Central memory CD8-positive, alpha-beta T cell (primary cell): ENCODE measurements at regions not wholly inside any gene's neighbourhood (a gene's known extent, or its start where the extent isn't known, plus 50 kb on each side); places are given as distances from the start of the nearest gene placed in this dataset.

Experiments
- ATAC-seq: fragments of 150-1000 bp; cut with Tn5 transposase; replicated peaks from 2 replicates; pipeline ENCODE4 v1.10.0; 2022; ENCODE audit warnings: mild to moderate bottlenecking, moderate FRiP score, moderate number of reproducible peaks; ENCODE audit not compliant: poor library complexity, severe bottlenecking; ENCODE audit errors: extremely low read depth
- DNase-seq, 2 donors: peaks; one replicate each; pipeline ENCODE4 v3.0.0; 2021; ENCODE audit warnings: low spot score in 2 of 2
- H3K27ac Mint-ChIP-seq: one replicate; pipeline ENCODE4 v1.8.0; 2022; ENCODE audit warnings: low read depth, mild to moderate bottlenecking, moderate library complexity, mixed read lengths
- H3K27me3 Mint-ChIP-seq: one replicate; pipeline ENCODE4 v1.8.0; 2022; ENCODE audit warnings: mixed read lengths
- H3K36me3 Mint-ChIP-seq: one replicate; pipeline ENCODE4 v1.8.0; 2022; ENCODE audit warnings: mild to moderate bottlenecking, moderate library complexity, mixed read lengths; ENCODE audit not compliant: insufficient read depth
- H3K4me1 Mint-ChIP-seq: one replicate; pipeline ENCODE4 v1.8.0; 2022; ENCODE audit warnings: mixed read lengths
- H3K4me3 Mint-ChIP-seq: one replicate; pipeline ENCODE4 v1.8.0; 2022; ENCODE audit warnings: mild to moderate bottlenecking, moderate library complexity, mixed read lengths
- H3K9me3 Mint-ChIP-seq: one replicate; pipeline ENCODE4 v1.8.0; 2022; ENCODE audit warnings: mixed read lengths

DNA sequence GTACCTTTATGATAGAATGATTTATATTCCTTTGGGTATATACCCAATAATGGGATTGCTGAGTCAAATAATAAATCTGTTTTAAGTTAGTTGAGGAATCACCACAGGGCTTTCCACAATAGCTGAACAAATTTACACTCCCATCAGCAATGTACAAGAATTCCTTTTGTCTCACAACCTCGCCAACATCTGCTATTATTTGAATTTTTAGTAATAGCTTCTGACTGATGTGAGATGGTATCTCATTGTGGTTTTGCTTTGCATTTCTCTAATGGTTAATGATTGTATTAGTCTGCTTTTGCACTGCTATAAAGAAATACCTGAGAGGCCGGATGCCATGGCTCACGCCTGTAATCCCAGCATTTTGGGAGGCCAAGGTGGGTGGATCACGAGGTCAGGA lies 1387.6 kb upstream of the ACVR2A start:
- no peak for ATAC-seq
- Mint-ChIP-seq H3K4me3 (no peak overlapping the region), H3K4me1 (no peaks in the 10 kb centered on the region), H3K27ac (no peak overlapping the region), H3K27me3 (no peaks in the 10 kb centered on the region), H3K9me3 (peaks cover 16% of the 10 kb centered on the region), H3K36me3 (peaks cover 3% of the 10 kb centered on the region)
- DNase-seq = no peak

GRCh38 chr2:146455325-146455724 lies 1389.5 kb upstream of the ACVR2A start:
- Mint-ChIP-seq H3K4me1 (no peaks in the 10 kb centered on the region), H3K4me3 (no peak overlapping the region)

GRCh38 chr2:146451972-146452371 lies 1392.9 kb upstream of the ACVR2A start:
- Mint-ChIP-seq H3K4me3 (no peak overlapping the region), H3K36me3 (no peaks in the 10 kb centered on the region), H3K27me3 (no peaks in the 10 kb centered on the region), H3K4me1 (no peaks in the 10 kb centered on the region), H3K9me3 (peaks cover 13% of the 10 kb centered on the region), H3K27ac (no peak overlapping the region)
- ATAC-seq = no peak
- no peak for DNase-seq

More at GRCh38 chr2:146455325-146455724, 1389.5 kb upstream of the ACVR2A start:
- Mint-ChIP-seq H3K27ac (no peak overlapping the region), H3K36me3 (peaks cover under 1% of the 10 kb centered on the region), H3K27me3 (no peaks in the 10 kb centered on the region), H3K9me3 (peaks cover 5% of the 10 kb centered on the region)
- no peak for ATAC-seq
- DNase-seq = no peak

- H3K27me3 Mint-ChIP-seq = no peaks in the 10 kb centered on the region
These were observed 1394.7 kb upstream of the ACVR2A start for GRCh38 chr2:146450131-146450530.

DNA sequence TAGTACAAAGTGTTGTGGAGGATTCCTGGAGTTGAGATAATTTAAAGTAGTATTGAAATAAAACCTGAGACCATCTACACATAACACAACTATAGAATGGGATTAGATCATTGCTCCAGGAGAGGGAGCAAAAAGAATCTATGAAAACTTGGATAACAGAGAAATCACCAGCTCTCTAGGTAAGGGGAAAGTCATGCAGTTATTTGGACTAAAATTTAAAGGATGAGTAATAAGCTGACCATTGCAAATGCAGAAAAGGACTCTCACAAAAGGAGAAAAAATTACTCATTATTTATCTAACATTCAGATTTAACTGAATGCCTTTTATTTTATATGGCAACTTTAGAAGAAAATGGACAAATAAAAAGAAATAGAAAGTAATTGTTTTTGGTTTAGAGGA lies 1399.8 kb upstream of the ACVR2A start:
- H3K4me3 Mint-ChIP-seq = no peak overlapping the region
- H3K4me1 Mint-ChIP-seq = no peaks in the 10 kb centered on the region
- no peak for ATAC-seq
- H3K9me3 Mint-ChIP-seq = peaks cover 20% of the 10 kb centered on the region
- no peaks in the 10 kb centered on the region for H3K36me3 Mint-ChIP-seq
- H3K27me3 Mint-ChIP-seq = no peaks in the 10 kb centered on the region
- no peak for DNase-seq
- H3K27ac Mint-ChIP-seq = no peak overlapping the region

More at GRCh38 chr2:146450131-146450530, 1394.7 kb upstream of the ACVR2A start:
- H3K36me3 Mint-ChIP-seq = no peaks in the 10 kb centered on the region
- H3K9me3 Mint-ChIP-seq = peaks cover 20% of the 10 kb centered on the region
- no peak overlapping the region for H3K27ac Mint-ChIP-seq
- no peak overlapping the region for H3K4me3 Mint-ChIP-seq
- DNase-seq = no peak
- ATAC-seq = no peak
- no peaks in the 10 kb centered on the region for H3K4me1 Mint-ChIP-seq

DNA sequence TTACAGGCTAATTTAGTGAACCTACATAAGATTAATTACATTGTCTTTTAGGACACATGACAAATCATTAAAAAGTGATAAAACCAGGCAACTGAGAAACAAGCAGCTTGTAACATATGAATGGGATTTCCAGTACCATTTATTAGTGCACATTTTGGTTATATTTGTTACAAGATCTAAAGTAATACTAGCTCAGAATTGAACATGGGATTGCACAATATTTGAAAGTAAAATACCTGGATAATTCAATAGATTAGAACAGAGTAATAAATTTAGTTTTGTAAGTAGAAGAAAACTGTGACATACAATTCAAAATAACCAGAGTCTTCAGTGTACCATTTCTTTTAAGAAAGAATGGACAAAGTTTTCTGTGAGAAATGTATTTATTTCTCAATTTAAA lies 1400.7 kb upstream of the ACVR2A start:
- ATAC-seq = no peak
- Mint-ChIP-seq H3K27me3 (no peaks in the 10 kb centered on the region), H3K9me3 (peaks cover 14% of the 10 kb centered on the region), H3K27ac (no peak overlapping the region), H3K36me3 (no peaks in the 10 kb centered on the region), H3K4me3 (no peak overlapping the region), H3K4me1 (no peaks in the 10 kb centered on the region)
- DNase-seq = no peak

DNA sequence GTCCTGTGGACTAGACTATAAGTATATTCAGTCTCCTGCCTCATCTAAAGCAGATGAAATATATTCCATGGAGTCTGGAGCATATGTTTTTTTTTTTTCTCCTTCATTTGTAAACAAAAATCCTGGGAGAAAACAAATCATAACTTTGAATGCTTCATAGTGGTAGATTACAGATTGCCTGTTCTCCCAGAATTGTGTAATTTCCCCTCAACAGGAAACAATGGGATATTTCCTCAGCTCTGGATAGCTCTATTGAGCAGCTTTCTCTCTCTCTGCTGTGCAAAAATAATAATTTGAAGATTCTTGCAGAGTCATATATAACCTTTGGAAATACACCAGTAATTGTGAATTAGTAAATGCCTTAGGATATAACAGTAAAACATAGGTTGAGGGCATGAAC lies 1406.6 kb upstream of the ACVR2A start:
- H3K4me3 Mint-ChIP-seq = no peak overlapping the region
- ATAC-seq (no peak), DNase-seq (no peak)
- H3K36me3 Mint-ChIP-seq = no peaks in the 10 kb centered on the region
- H3K4me1 Mint-ChIP-seq = no peaks in the 10 kb centered on the region
- H3K27ac Mint-ChIP-seq = no peak overlapping the region
- H3K9me3 Mint-ChIP-seq = peaks cover 17% of the 10 kb centered on the region
- no peaks in the 10 kb centered on the region for H3K27me3 Mint-ChIP-seq

GRCh38 chr2:146437712-146438111 lies 1407.1 kb upstream of the ACVR2A start:
- peaks cover 17% of the 10 kb centered on the region for H3K9me3 Mint-ChIP-seq
- ATAC-seq (no peak), DNase-seq (no peak)
- H3K4me3 Mint-ChIP-seq = no peak overlapping the region
- no peaks in the 10 kb centered on the region for H3K36me3 Mint-ChIP-seq
- no peak overlapping the region for H3K27ac Mint-ChIP-seq
- no peaks in the 10 kb centered on the region for H3K27me3 Mint-ChIP-seq
- H3K4me1 Mint-ChIP-seq = no peaks in the 10 kb centered on the region

DNA sequence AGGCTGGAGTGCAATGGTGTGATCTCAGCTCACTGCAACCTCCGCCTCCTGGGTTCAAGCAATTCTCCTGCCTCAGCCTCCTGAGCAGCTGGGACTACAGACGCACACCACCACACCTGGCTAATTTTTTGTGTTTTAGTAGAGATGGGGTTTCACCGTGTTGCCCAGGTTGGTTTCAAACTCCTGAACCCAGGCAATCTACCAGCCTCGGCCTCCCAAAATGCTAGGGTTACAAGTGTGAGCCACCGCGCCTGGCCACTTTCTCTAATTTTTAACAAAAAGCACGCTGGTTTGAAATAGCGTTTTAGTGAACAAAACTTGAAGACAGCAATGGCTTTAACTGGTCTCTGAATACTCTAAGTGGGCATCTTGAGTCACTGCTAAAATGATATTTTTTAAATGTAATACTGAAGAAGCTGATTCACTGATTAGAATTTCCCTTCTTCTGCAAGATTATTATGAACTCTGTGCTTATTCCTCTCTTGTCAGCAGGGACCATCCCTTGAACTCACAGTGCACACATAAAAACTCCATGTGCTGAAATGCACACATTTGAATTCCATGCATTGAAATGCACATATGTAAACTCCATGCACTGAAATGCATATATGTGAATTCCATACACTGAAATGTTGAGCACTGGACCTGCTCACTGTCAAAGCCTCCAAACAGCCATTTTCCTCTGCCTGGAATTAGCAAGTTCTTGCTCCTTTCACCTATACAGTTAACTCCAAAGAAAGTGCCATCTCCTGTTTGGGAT lies 1411.5 kb upstream of the ACVR2A start:
- DNase-seq (no peak), ATAC-seq (no peak)
- H3K27me3 Mint-ChIP-seq = no peaks in the 10 kb centered on the region
- no peak overlapping the region for H3K4me3 Mint-ChIP-seq
- no peaks in the 10 kb centered on the region for H3K36me3 Mint-ChIP-seq
- no peak overlapping the region for H3K27ac Mint-ChIP-seq
- H3K4me1 Mint-ChIP-seq = no peaks in the 10 kb centered on the region
- H3K9me3 Mint-ChIP-seq = peaks cover 17% of the 10 kb centered on the region

DNA sequence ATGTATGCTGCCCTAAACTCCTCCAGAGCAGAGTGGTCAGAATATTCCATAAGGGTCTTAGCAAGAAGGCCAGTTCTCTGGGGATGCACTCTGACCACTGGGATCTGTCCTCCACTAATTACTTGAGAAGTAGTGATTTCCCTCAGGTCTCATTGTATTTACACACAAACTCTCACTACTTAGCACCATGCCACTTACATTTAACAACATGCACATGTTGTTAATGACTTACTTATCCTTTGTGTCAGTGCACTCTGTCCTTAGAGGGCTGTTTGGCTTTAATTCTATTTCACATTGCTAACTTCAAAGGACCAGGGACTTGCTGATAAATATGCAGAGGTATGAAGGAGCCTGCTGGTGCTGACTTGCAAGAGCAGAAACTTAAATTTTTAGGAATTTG lies 1415.5 kb upstream of the ACVR2A start:
- Mint-ChIP-seq H3K27me3 (no peaks in the 10 kb centered on the region), H3K36me3 (no peaks in the 10 kb centered on the region), H3K4me3 (no peak overlapping the region), H3K9me3 (peaks cover 5% of the 10 kb centered on the region), H3K27ac (no peak overlapping the region), H3K4me1 (no peaks in the 10 kb centered on the region)
- DNase-seq (no peak), ATAC-seq (no peak)

GRCh38 chr2:146417942-146418341 lies 1426.9 kb upstream of the ACVR2A start:
- Mint-ChIP-seq H3K27me3 (no peaks in the 10 kb centered on the region), H3K9me3 (peaks cover 13% of the 10 kb centered on the region), H3K4me1 (no peaks in the 10 kb centered on the region), H3K27ac (no peak overlapping the region), H3K4me3 (no peak overlapping the region), H3K36me3 (no peaks in the 10 kb centered on the region)
- no peak for ATAC-seq
- DNase-seq = no peak

DNA sequence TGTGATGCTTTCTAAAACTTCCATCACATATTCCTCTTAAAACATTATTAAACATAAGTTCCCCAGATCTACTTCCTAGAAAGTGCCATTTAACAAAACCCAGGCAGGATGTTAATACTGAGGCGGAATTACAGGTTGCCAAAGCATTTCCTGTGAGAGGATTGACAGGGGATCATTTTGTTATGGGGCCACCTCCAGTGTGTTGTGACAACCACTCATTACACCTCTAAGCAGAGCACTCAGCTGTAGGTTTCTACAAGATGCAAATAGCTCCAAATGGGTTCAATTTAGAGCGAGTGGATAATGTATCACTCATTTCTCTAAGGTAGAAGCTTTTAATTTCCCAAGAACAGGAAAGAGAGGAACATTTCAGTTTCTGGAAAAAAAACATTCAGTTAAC lies 1429.5 kb upstream of the ACVR2A start:
- H3K4me3 Mint-ChIP-seq = no peak overlapping the region
- no peak for DNase-seq
- ATAC-seq = no peak
- H3K27me3 Mint-ChIP-seq = no peaks in the 10 kb centered on the region
- no peaks in the 10 kb centered on the region for H3K4me1 Mint-ChIP-seq
- no peak overlapping the region for H3K27ac Mint-ChIP-seq
- H3K9me3 Mint-ChIP-seq = peaks cover 7% of the 10 kb centered on the region
- H3K36me3 Mint-ChIP-seq = peaks cover 1% of the 10 kb centered on the region

DNA sequence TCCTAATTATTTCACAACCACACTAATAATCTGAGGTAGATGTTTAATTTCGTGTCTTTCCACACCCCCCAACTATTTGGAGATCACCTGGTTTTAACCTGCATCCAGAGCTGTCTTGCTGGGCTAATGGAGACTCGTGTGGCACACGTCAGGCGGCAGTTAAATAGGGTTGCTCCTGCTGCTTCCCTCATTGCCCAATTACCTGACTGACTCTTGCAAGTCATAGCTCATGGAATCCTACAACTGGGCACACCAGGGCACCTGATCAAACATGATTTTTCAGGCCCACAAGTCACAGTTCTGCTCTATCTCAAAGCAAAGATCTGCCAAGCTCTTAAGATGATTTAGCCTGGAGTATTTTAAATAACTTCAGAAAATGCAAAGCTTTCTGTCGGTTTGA lies 1430.4 kb upstream of the ACVR2A start:
- no peaks in the 10 kb centered on the region for H3K4me1 Mint-ChIP-seq
- no peak for ATAC-seq
- H3K27me3 Mint-ChIP-seq = no peaks in the 10 kb centered on the region
- DNase-seq = no peak
- H3K36me3 Mint-ChIP-seq = peaks cover 1% of the 10 kb centered on the region
- H3K27ac Mint-ChIP-seq = no peak overlapping the region
- H3K9me3 Mint-ChIP-seq = peaks cover 7% of the 10 kb centered on the region
- H3K4me3 Mint-ChIP-seq = no peak overlapping the region
